ENCODE measurements at regions not wholly inside any gene's neighbourhood (a gene's known extent, or its start where the extent isn't known, plus 50 kb on each side); places are given as distances from the start of the nearest gene placed in this dataset.

GRCh38 chr20:43262341-43262740 lies 72.6 kb upstream of the PTPRT start:
- POLR2A ChIA-PET: no interaction called here
- DNase-seq (ENCODE audit: low read depth): no peak
- Histone ChIP-seq H3K4me3 (ENCODE audit: low read depth, low read length) (no peak overlapping the region), H3K36me3 (ENCODE audit: control insufficient read depth, insufficient read depth, low read length) (no peaks in the 10 kb centered on the region), H3K27me3 (ENCODE audit: control insufficient read depth, insufficient read depth, low read length) (no peaks in the 10 kb centered on the region)
- TF ChIP-seq, protein P1, sequence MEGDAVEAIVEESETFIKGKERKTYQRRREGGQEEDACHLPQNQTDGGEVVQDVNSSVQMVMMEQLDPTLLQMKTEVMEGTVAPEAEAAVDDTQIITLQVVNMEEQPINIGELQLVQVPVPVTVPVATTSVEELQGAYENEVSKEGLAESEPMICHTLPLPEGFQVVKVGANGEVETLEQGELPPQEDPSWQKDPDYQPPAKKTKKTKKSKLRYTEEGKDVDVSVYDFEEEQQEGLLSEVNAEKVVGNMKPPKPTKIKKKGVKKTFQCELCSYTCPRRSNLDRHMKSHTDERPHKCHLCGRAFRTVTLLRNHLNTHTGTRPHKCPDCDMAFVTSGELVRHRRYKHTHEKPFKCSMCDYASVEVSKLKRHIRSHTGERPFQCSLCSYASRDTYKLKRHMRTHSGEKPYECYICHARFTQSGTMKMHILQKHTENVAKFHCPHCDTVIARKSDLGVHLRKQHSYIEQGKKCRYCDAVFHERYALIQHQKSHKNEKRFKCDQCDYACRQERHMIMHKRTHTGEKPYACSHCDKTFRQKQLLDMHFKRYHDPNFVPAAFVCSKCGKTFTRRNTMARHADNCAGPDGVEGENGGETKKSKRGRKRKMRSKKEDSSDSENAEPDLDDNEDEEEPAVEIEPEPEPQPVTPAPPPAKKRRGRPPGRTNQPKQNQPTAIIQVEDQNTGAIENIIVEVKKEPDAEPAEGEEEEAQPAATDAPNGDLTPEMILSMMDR (IDR thresholded peaks at IDR 0.05; ENCODE audit: insufficient read depth, low read depth, low read length): no peak
- CTCF ChIA-PET: no interaction called here

- Histone ChIP-seq H3K27me3 (ENCODE audit: control insufficient read depth, insufficient read depth, low read length) (no peaks in the 10 kb centered on the region), H3K4me3 (ENCODE audit: low read depth, low read length) (no peak overlapping the region), H3K36me3 (ENCODE audit: control insufficient read depth, insufficient read depth, low read length) (no peaks in the 10 kb centered on the region)
- TF ChIP-seq, protein P1 (IDR thresholded peaks at IDR 0.05; ENCODE audit: insufficient read depth, low read depth, low read length): no peak
- POLR2A ChIA-PET: no interaction called here
- CTCF ChIA-PET: no interaction called here
- DNase-seq (ENCODE audit: low read depth): no peak
Measured at GRCh38 chr20:43255877-43256276, 66.2 kb upstream of the PTPRT start.

DNA sequence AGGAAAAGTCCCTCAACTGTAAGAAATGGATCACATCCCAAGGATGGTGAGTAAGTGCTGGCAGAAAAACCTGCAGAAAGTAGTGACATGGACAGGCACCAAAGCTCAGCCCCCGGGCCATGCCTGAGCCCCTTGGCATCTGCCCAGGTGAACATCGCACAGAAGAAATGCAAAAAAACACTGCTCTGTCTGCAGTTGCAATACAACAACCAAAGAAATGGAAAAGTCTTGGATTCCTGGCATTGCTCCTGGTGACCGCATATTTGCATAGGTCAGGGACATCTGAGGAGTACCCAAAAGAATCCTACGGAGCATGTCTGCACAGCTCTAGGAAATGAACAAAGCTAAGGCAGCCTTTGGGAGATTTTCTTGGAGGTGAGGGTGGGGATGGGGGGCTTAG lies 63.1 kb upstream of the PTPRT start:
- Histone ChIP-seq H3K36me3 (ENCODE audit: control insufficient read depth, insufficient read depth, low read length) (no peaks in the 10 kb centered on the region), H3K4me3 (ENCODE audit: low read depth, low read length) (no peak overlapping the region), H3K27me3 (ENCODE audit: control insufficient read depth, insufficient read depth, low read length) (no peaks in the 10 kb centered on the region)
- TF ChIP-seq, protein P1 (IDR thresholded peaks at IDR 0.05; ENCODE audit: insufficient read depth, low read depth, low read length): no peak
- no peak for DNase-seq (ENCODE audit: low read depth)
- POLR2A ChIA-PET: no interaction called here
- CTCF ChIA-PET: no interaction called here

DNA sequence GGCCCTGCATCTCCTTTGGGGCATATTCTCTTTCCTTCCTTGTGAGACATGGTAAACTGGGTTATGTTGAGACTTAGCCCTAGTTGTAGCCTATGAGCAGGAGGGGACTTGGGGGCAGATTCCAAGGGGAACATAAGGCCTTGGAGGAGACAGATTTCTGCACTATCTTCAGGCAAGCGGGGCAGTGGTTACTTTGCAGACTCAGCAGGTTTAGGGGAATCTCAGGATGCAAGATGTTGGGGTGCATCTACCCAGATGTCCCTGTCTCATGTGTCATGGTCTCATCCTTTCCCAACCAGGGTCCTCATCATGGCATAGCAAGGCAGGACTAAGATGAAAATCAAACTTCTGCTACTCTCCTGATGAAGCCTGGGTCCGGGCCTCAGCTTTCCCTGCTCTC lies 58.6 kb upstream of the PTPRT start:
- H3K36me3 ChIP-seq (ENCODE audit: control insufficient read depth, insufficient read depth, low read length): no peaks in the 10 kb centered on the region
- no peaks in the 10 kb centered on the region for H3K27me3 ChIP-seq (ENCODE audit: control insufficient read depth, insufficient read depth, low read length)
- no peak for DNase-seq (ENCODE audit: low read depth)
- ChIA-PET CTCF (no interaction called here), POLR2A (no interaction called here)
- TF ChIP-seq, protein P1 (IDR thresholded peaks at IDR 0.05; ENCODE audit: insufficient read depth, low read depth, low read length): no peak
- no peak overlapping the region for H3K4me3 ChIP-seq (ENCODE audit: low read depth, low read length)

DNA sequence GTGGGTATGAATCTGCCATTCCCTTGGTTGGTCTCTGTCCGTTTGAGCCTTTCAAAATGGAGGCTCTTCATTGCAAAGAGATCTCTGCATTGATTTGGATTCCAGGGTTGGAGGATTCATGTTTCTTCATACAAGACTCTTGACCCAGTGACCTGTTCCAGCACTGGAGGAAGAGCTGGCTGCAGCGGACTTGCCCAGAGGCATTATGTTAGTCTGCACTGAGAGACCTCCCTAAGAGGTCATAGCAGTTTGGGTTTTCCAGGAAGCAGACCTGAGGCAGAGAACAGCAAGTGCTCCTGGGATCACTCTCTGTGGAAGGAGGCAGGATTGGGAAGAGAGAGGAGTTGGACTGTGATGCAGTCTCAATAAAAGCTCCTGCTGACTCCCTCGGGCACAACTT lies 57.7 kb upstream of the PTPRT start:
- no peak overlapping the region for H3K4me3 ChIP-seq (ENCODE audit: low read depth, low read length)
- ChIA-PET CTCF (no interaction called here), POLR2A (no interaction called here)
- no peak for DNase-seq (ENCODE audit: low read depth)
- no peaks in the 10 kb centered on the region for H3K27me3 ChIP-seq (ENCODE audit: control insufficient read depth, insufficient read depth, low read length)
- no peaks in the 10 kb centered on the region for H3K36me3 ChIP-seq (ENCODE audit: control insufficient read depth, insufficient read depth, low read length)
- TF ChIP-seq, protein P1 (IDR thresholded peaks at IDR 0.05; ENCODE audit: insufficient read depth, low read depth, low read length): no peak
